Vagina (tissue), 2 donors: ENCODE measurements at regions not wholly inside any gene's neighbourhood (a gene's known extent, or its start where the extent isn't known, plus 50 kb on each side); places are given as distances from the start of the nearest gene placed in this dataset.

Experiments used
- DNase-seq, 2 donors: peaks; one replicate each; pipeline ENCODE4 v3.0.0-alpha.2; 2017; ENCODE audit errors: extremely low spot score in 2 of 2
- H3K27ac ChIP-seq: fragments of 200-600 bp; sonication (generic); one replicate; pipeline ENCODE4 v1.5.1; 2019
- H3K27me3 ChIP-seq: fragments of 200-600 bp; sonication (generic); one replicate; pipeline ENCODE4 v1.5.1; 2019
- H3K36me3 ChIP-seq, 2 donors: fragments of 200-600 bp; sonication (generic); one replicate each; pipeline ENCODE4 v1.5.1; 2017 to 2019
- H3K4me1 ChIP-seq: fragments of 200-600 bp; sonication (generic); one replicate; pipeline ENCODE4 v1.5.1; 2019
- H3K4me3 ChIP-seq, 2 donors: fragments of 200-600 bp; sonication (generic); 1 replicate in 1 of 2; 2 replicates in 1 of 2; pipeline ENCODE4 v1.5.1; 2016 to 2019
- H3K9me3 ChIP-seq: fragments of 200-600 bp; sonication (generic); one replicate; pipeline ENCODE4 v1.5.1; 2019
- POLR2A ChIP-seq, 2 donors: fragments of 450-650 bp; IDR thresholded peaks; one replicate each; pipeline ENCODE4 v1.6.1; 2017; ENCODE audit warnings: antibody characterized with exemption in 2 of 2, mild to moderate bottlenecking in 2 of 2, moderate library complexity in 2 of 2
- POLR2AphosphoS5 ChIP-seq, 2 donors: sonication (generic); formaldehyde crosslinking; IDR thresholded peaks; one replicate each; pipeline ENCODE4 v1.9.0; 2017; ENCODE audit warnings: antibody characterized with exemption in 2 of 2, mild to moderate bottlenecking in 2 of 2, low read depth in 1 of 2; ENCODE audit not compliant: insufficient read depth in 1 of 2
- intact Hi-C: fragments of 100-400 bp; cut with DNase I; formaldehyde crosslinking; loops from one replicate; pipeline ENCODE4 v1.15.1; 2023
- TF ChIP-seq, protein P1 (sequence below), 3 experiments: fragments of 450-650 bp in 2 of 3; fragments of 200-600 bp in 1 of 3; sonication (generic) in 1 of 3; IDR thresholded peaks; one replicate each; pipeline ENCODE4 v1.5.1; 2017 to 2019; ENCODE audit warnings: antibody characterized with exemption in 3 of 3, mild to moderate bottlenecking in 2 of 3, moderate library complexity in 2 of 3

DNA sequence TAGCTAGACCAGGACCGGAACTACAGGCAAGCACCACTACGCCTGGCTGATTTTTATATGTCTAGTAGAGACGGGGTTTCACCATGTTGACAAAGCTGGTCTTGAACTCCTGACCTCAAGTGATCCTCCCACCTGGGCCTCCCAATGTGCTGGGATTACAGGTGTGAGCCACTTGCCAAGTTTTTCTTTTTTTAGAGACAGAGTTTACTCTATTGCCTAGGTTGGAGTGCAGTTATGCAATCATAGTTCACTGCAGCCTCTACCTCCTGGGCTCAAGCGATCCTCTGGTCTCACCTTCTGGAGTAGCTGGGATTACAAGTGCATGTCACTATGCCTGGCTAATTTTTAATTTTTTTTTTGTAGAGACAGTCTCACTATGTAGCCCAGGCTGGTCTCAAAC lies 201.5 kb upstream of the TBX3 start:
- Histone ChIP-seq H3K9me3 (no peaks in the 10 kb centered on the region), H3K27ac (no peak overlapping the region), H3K27me3 (no peaks in the 10 kb centered on the region), H3K36me3 (no peaks in the 10 kb centered on the region), H3K4me1 (peaks cover 13% of the 10 kb centered on the region), H3K4me3 (no peak overlapping the region)
- TF ChIP-seq POLR2AphosphoS5 (IDR thresholded peaks at IDR 0.05; ENCODE audit: insufficient read depth in 1 of 2, low read depth in 1 of 2) (no peak), POLR2A (IDR thresholded peaks at IDR 0.05) (no peak)
- TF ChIP-seq, protein P1, sequence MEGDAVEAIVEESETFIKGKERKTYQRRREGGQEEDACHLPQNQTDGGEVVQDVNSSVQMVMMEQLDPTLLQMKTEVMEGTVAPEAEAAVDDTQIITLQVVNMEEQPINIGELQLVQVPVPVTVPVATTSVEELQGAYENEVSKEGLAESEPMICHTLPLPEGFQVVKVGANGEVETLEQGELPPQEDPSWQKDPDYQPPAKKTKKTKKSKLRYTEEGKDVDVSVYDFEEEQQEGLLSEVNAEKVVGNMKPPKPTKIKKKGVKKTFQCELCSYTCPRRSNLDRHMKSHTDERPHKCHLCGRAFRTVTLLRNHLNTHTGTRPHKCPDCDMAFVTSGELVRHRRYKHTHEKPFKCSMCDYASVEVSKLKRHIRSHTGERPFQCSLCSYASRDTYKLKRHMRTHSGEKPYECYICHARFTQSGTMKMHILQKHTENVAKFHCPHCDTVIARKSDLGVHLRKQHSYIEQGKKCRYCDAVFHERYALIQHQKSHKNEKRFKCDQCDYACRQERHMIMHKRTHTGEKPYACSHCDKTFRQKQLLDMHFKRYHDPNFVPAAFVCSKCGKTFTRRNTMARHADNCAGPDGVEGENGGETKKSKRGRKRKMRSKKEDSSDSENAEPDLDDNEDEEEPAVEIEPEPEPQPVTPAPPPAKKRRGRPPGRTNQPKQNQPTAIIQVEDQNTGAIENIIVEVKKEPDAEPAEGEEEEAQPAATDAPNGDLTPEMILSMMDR (IDR thresholded peaks at IDR 0.05) = no peak
- intact Hi-C loops = no loop called here
- no peak for DNase-seq

DNA sequence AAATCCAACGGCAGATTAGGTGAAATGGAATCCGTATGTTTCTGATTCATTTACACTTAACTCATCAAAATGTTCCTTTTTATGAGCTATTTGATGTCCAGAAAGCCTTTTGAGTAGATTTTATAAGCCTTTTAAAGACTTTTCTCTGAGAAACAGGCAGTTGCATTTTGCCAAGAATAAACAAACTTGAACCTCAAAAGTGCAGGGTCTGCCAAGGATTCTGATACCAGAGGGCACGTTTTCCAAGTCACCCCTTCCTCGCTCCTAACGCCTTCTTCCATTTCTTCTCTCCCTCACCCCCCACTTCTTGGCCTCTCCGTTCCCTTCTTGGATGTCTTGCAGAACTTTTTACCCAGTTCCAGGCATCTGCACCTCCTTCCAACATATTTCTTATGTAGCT lies 200.6 kb upstream of the TBX3 start:
- no peak for DNase-seq
- Histone ChIP-seq H3K27me3 (no peaks in the 10 kb centered on the region), H3K4me1 (peaks cover 13% of the 10 kb centered on the region), H3K4me3 (no peak overlapping the region), H3K36me3 (no peaks in the 10 kb centered on the region), H3K27ac (no peak overlapping the region), H3K9me3 (no peaks in the 10 kb centered on the region)
- intact Hi-C loops = no loop called here
- TF ChIP-seq POLR2A (IDR thresholded peaks at IDR 0.05) = no peak
- TF ChIP-seq POLR2AphosphoS5 (IDR thresholded peaks at IDR 0.05; ENCODE audit: insufficient read depth in 1 of 2, low read depth in 1 of 2) = peak in 1 of 2 donors; percentile 26

DNA sequence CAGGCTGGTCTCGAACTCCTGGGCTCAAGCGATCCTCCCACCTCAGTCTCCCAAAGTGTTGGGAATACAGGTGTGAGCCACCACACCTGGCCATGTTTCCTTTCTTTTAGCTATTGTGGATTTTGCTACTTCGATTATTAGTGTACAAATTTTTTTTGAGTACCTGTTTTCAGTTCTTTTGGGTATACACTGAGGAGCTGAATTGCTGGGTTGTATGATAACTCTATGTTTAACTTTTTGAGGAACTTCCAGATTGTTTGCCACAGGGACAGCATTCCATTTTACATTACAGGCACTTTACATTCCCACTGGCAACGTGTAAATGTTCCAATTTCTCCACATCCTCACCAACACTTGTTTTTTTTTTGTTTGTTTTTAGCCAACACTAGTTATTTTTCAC lies 198.1 kb upstream of the TBX3 start:
- intact Hi-C loops = no loop called here
- DNase-seq = no peak
- no peak for TF ChIP-seq POLR2A (IDR thresholded peaks at IDR 0.05)
- TF ChIP-seq, protein P1 (IDR thresholded peaks at IDR 0.05) = no peak
- no peak for TF ChIP-seq POLR2AphosphoS5 (IDR thresholded peaks at IDR 0.05; ENCODE audit: insufficient read depth in 1 of 2, low read depth in 1 of 2)

DNA sequence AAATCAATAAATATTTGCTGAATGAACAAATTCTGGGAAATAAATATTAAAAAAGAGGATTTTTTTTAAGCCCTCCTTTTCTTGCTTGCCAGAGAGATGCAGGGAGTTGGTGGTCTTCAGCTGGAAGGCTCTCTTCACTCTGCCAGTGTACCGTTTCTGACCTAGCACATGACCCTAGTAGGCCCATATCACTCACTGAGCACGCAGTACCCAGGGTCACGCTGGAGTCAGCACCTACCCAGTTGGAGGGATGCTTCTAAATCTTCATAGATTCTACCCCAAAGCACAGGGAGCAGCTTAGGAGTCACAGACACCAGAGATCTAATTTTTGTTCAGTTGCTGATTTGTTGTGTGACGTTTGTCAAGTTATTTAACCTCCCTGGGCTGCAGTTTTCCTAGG lies 195.4 kb upstream of the TBX3 start:
- H3K27ac ChIP-seq = no peak overlapping the region
- DNase-seq = no peak
- H3K4me1 ChIP-seq = peaks cover 6% of the 10 kb centered on the region
- H3K9me3 ChIP-seq = no peaks in the 10 kb centered on the region
- H3K27me3 ChIP-seq = no peaks in the 10 kb centered on the region
- no peak overlapping the region for H3K4me3 ChIP-seq
- intact Hi-C loops = no loop called here
- TF ChIP-seq POLR2A (IDR thresholded peaks at IDR 0.05) (no peak), POLR2AphosphoS5 (IDR thresholded peaks at IDR 0.05; ENCODE audit: insufficient read depth in 1 of 2, low read depth in 1 of 2) (no peak)
- TF ChIP-seq, protein P1 (IDR thresholded peaks at IDR 0.05) = no peak
- H3K36me3 ChIP-seq = no peaks in the 10 kb centered on the region

More for the DNA sequence above, 198.1 kb upstream of the TBX3 start:
- no peaks in the 10 kb centered on the region for H3K36me3 ChIP-seq
- H3K4me3 ChIP-seq = no peak overlapping the region
- H3K4me1 ChIP-seq = peaks cover 13% of the 10 kb centered on the region
- no peaks in the 10 kb centered on the region for H3K9me3 ChIP-seq
- no peak overlapping the region for H3K27ac ChIP-seq
- H3K27me3 ChIP-seq = no peaks in the 10 kb centered on the region

DNA sequence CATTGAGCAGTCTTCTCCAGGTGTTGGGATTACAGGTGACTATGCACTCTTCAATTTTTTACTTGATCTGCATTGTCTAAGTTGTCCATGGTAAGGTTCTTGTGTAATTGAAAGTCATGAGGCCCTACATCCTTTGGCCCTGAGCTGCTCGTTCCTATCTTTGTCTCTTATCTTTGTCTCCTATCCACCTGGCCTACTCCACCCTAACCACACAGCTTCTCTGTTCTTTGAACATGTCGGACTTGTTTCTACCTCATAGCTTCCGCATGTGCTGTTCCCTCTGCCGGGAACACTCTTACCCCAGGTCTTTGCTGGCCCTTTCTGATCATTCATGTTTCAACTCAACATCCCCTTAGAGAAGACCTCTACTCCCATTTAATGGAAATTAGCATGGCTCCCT lies 194.8 kb upstream of the TBX3 start:
- TF ChIP-seq POLR2AphosphoS5 (IDR thresholded peaks at IDR 0.05; ENCODE audit: insufficient read depth in 1 of 2, low read depth in 1 of 2) (no peak), POLR2A (IDR thresholded peaks at IDR 0.05) (no peak)
- TF ChIP-seq, protein P1 (IDR thresholded peaks at IDR 0.05) = no peak
- H3K4me1 ChIP-seq = no peaks in the 10 kb centered on the region
- H3K4me3 ChIP-seq = no peak overlapping the region
- H3K36me3 ChIP-seq = no peaks in the 10 kb centered on the region
- no peaks in the 10 kb centered on the region for H3K9me3 ChIP-seq
- H3K27ac ChIP-seq = no peak overlapping the region
- no peak for DNase-seq
- intact Hi-C loops = no loop called here
- H3K27me3 ChIP-seq = no peaks in the 10 kb centered on the region
